ENCODE measurements at regions not wholly inside any gene's neighbourhood (a gene's known extent, or its start where the extent isn't known, plus 50 kb on each side); places are given as distances from the start of the nearest gene placed in this dataset.
"Not testable (repeated sequence)": the region's sequence is repeated elsewhere in the genome, so short reads cannot be mapped to it uniquely, and the experiment has no call there.

GRCh38 chr2:33690686-33691085 is 91.6 kb upstream of the FAM98A start:
- TF ChIP-seq POLR2A, CTCF, POLR2AphosphoS5 (IDR thresholded peaks at IDR 0.05): not testable (repeated sequence)

Data from prostate gland (tissue), 2 donors.